Fibroblast of lung (primary cell): ENCODE measurements at regions not wholly inside any gene's neighbourhood (a gene's known extent, or its start where the extent isn't known, plus 50 kb on each side); places are given as distances from the start of the nearest gene placed in this dataset.

Experiments
- DNase-seq, 2 donors: peaks; one replicate each; pipeline versions ENCODE4 v3.0.0 to v3.0.0-alpha.2; 2010; ENCODE audit warnings: low read depth in 2 of 2
- H2AFZ ChIP-seq: 2 replicates; pipeline ENCODE4 v1.5.1; 2012; ENCODE audit warnings: low read length, control low read depth, inconsistent platforms
- H3K27ac ChIP-seq: 2 replicates; pipeline ENCODE4 v1.5.1; 2011; ENCODE audit warnings: low read length, control low read depth; ENCODE audit not compliant: insufficient read depth
- H3K27me3 ChIP-seq: 2 replicates; pipeline ENCODE4 v1.5.1; 2011; ENCODE audit warnings: mild to moderate bottlenecking, low read length; ENCODE audit not compliant: control insufficient read depth, insufficient read depth
- H3K36me3 ChIP-seq: 2 replicates; pipeline ENCODE4 v1.5.1; 2011; ENCODE audit warnings: low read length; ENCODE audit not compliant: control insufficient read depth, insufficient read depth
- H3K4me1 ChIP-seq: 2 replicates; pipeline ENCODE4 v1.5.1; 2011; ENCODE audit warnings: low read length; ENCODE audit not compliant: control insufficient read depth, insufficient read depth; ENCODE audit errors: extremely low read depth
- H3K4me2 ChIP-seq: 2 replicates; pipeline ENCODE4 v1.5.1; 2011; ENCODE audit warnings: low read length, control low read depth; ENCODE audit not compliant: insufficient read depth; ENCODE audit errors: extremely low read depth
- H3K4me3 ChIP-seq, 4 experiments: fragments of 200-600 bp in 1 of 4; sonication (generic) in 1 of 4; replicated peaks in 1 of 4; 2 replicates each; pipeline ENCODE4 v1.5.1; 2011 to 2016; ENCODE audit warnings: low read length in 4 of 4, low read depth in 3 of 4, mild to moderate bottlenecking in 3 of 4, control low read depth in 2 of 4, inconsistent platforms in 1 of 4, mixed read lengths in 1 of 4; ENCODE audit not compliant: insufficient read depth in 1 of 4; ENCODE audit errors: control extremely low read depth in 1 of 4
- H3K79me2 ChIP-seq: 2 replicates; pipeline ENCODE4 v1.5.1; 2012; ENCODE audit warnings: mild to moderate bottlenecking, low read length, inconsistent platforms; ENCODE audit not compliant: control insufficient read depth, insufficient read depth
- H3K9ac ChIP-seq: 2 replicates; pipeline ENCODE4 v1.5.1; 2011; ENCODE audit warnings: mild to moderate bottlenecking, low read length, control low read depth; ENCODE audit not compliant: insufficient read depth
- H3K9me3 ChIP-seq: 2 replicates; pipeline ENCODE4 v1.5.1; 2012; ENCODE audit warnings: low read depth, low read length; ENCODE audit not compliant: control insufficient read depth, insufficient read depth
- H4K20me1 ChIP-seq: 2 replicates; pipeline ENCODE4 v1.5.1; 2011; ENCODE audit warnings: low read length; ENCODE audit not compliant: control insufficient read depth, insufficient read depth; ENCODE audit errors: extremely low read depth
- EZH2 ChIP-seq: IDR thresholded peaks from 2 replicates; pipeline ENCODE4 v1.5.1; 2012; ENCODE audit warnings: low read length, control low read depth, mild to moderate bottlenecking; ENCODE audit errors: missing control alignments
- TF ChIP-seq, protein P1 (sequence below), 2 donors: IDR thresholded peaks in 1 of 2; conservative IDR thresholded peaks in 1 of 2; 1 replicate in 1 of 2; 2 replicates in 1 of 2; pipeline ENCODE4 v1.5.1; 2011 to 2012; ENCODE audit warnings: low read length in 2 of 2, control low read depth in 1 of 2, inconsistent platforms in 1 of 2, low read depth in 1 of 2, mild to moderate bottlenecking in 1 of 2

DNA sequence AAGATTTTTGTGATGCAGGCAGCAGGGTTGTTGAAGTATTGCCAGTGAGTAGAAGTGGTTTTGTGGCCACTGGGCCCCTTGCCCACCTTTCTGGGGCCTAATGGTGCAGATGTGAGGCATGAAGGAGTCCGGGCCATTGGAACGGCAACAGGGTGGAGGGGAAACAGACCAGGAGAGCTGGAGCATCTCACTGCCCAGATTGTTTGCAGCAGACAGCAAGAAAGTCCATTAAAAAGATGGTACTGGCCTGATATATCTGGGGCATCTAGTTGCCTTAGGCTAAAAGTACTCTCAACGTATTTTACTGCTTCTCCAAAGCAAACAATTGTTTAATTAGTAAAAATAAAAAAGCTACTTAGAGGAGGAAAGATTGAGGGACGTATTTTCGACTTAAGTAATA, 298.4 kb downstream of the SATB1 start:
- Histone ChIP-seq H2AFZ (no peak overlapping the region), H3K4me1 (no peaks in the 10 kb centered on the region), H3K4me2 (no peak overlapping the region), H3K9ac (no peak overlapping the region), H4K20me1 (no peaks in the 10 kb centered on the region), H3K36me3 (no peaks in the 10 kb centered on the region), H3K9me3 (no peaks in the 10 kb centered on the region), H3K4me3 (no peak overlapping the region), H3K79me2 (no peaks in the 10 kb centered on the region), H3K27me3 (no peaks in the 10 kb centered on the region), H3K27ac (no peak overlapping the region)
- no peak for DNase-seq
- TF ChIP-seq, protein P1, sequence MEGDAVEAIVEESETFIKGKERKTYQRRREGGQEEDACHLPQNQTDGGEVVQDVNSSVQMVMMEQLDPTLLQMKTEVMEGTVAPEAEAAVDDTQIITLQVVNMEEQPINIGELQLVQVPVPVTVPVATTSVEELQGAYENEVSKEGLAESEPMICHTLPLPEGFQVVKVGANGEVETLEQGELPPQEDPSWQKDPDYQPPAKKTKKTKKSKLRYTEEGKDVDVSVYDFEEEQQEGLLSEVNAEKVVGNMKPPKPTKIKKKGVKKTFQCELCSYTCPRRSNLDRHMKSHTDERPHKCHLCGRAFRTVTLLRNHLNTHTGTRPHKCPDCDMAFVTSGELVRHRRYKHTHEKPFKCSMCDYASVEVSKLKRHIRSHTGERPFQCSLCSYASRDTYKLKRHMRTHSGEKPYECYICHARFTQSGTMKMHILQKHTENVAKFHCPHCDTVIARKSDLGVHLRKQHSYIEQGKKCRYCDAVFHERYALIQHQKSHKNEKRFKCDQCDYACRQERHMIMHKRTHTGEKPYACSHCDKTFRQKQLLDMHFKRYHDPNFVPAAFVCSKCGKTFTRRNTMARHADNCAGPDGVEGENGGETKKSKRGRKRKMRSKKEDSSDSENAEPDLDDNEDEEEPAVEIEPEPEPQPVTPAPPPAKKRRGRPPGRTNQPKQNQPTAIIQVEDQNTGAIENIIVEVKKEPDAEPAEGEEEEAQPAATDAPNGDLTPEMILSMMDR (conservative IDR thresholded peaks at IDR 0.05 in 1 of 2, IDR thresholded peaks at IDR 0.05 in 1 of 2; ENCODE audit: low read depth in 1 of 2, low read length in 2 of 2): no peak
- no peak for TF ChIP-seq EZH2

DNA sequence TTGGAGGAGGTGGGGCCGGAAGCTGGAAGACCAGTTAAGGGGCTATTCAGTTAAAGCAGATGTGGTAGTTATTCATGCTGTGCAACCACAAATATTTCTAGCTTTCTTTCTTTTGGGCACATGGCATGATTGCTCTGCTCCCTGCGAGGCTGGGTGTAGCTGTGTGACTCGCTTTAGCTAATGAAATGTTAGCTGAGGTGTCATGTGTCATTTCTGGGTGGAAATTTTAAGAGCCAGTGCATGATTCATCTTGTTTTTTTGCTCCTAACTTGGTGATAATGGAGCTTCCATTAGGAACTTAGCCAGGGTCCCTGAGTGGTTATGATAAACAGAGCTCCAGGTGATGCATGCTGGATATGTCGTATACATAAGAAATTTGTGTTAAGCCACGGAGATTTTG, 300.6 kb downstream of the SATB1 start:
- H3K4me1 ChIP-seq: no peaks in the 10 kb centered on the region
- H4K20me1 ChIP-seq: no peaks in the 10 kb centered on the region
- peak; percentile 50 to 91 for DNase-seq
- no peak overlapping the region for H3K9ac ChIP-seq
- H3K27me3 ChIP-seq: no peaks in the 10 kb centered on the region
- no peak overlapping the region for H3K4me3 ChIP-seq
- H2AFZ ChIP-seq: no peak overlapping the region
- no peak for TF ChIP-seq EZH2
- TF ChIP-seq, protein P1 (conservative IDR thresholded peaks at IDR 0.05 in 1 of 2, IDR thresholded peaks at IDR 0.05 in 1 of 2; ENCODE audit: low read depth in 1 of 2, low read length in 2 of 2): no peak
- no peaks in the 10 kb centered on the region for H3K36me3 ChIP-seq
- H3K79me2 ChIP-seq: no peaks in the 10 kb centered on the region
- no peaks in the 10 kb centered on the region for H3K9me3 ChIP-seq
- H3K4me2 ChIP-seq: no peak overlapping the region
- H3K27ac ChIP-seq: no peak overlapping the region

DNA sequence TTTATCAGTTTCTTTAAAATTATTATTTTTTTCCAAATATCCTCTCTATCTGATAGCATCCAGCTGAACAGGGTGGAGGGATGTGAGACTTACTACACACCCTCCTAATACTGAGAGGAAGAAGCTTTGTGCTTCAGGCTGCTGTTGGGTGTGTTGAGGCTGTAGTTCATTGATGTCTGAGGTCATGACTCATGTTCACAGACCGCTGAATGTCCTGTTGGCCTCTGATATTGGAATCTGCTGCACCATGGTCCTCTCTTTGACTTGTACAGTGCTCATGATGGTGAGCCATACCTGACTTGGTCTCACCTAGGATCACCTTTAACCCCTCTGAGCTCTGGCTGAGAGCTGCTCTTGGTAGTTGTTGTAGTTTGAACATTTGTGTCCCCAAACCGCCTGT, 302.9 kb downstream of the SATB1 start:
- H3K4me1 ChIP-seq: no peaks in the 10 kb centered on the region
- H3K4me2 ChIP-seq: no peak overlapping the region
- no peaks in the 10 kb centered on the region for H3K79me2 ChIP-seq
- no peak for DNase-seq
- no peak for TF ChIP-seq EZH2
- TF ChIP-seq, protein P1 (conservative IDR thresholded peaks at IDR 0.05 in 1 of 2, IDR thresholded peaks at IDR 0.05 in 1 of 2; ENCODE audit: low read depth in 1 of 2, low read length in 2 of 2): no peak
- no peak overlapping the region for H2AFZ ChIP-seq
- no peak overlapping the region for H3K9ac ChIP-seq
- no peak overlapping the region for H3K4me3 ChIP-seq
- no peaks in the 10 kb centered on the region for H4K20me1 ChIP-seq
- H3K27ac ChIP-seq: no peak overlapping the region
- H3K27me3 ChIP-seq: no peaks in the 10 kb centered on the region
- no peaks in the 10 kb centered on the region for H3K36me3 ChIP-seq
- no peaks in the 10 kb centered on the region for H3K9me3 ChIP-seq
